ENCODE measurements at regions not wholly inside any gene's neighbourhood (a gene's known extent, or its start where the extent isn't known, plus 50 kb on each side); places are given as distances from the start of the nearest gene placed in this dataset.

GRCh38 chr5:1973391-1974013 lies 90.8 kb upstream of the IRX4 start:
- TF ChIP-seq CTCF (IDR thresholded peaks at IDR 0.05) (no peak), EP300 (IDR thresholded peaks at IDR 0.05) (no peak), POLR2A (IDR thresholded peaks at IDR 0.05) (no peak), POLR2AphosphoS5 (IDR thresholded peaks at IDR 0.05) (peak in 1 of 3 donors; percentile 41)

Data from suprapubic skin (tissue), 4 donors.